Osteoblast (primary cell): ENCODE measurements at regions not wholly inside any gene's neighbourhood (a gene's known extent, or its start where the extent isn't known, plus 50 kb on each side); places are given as distances from the start of the nearest gene placed in this dataset.
A peak's percentile ranks its signal among the peaks of the same experiment; 100 is the strongest.
"Not testable (repeated sequence)": the region's sequence is repeated elsewhere in the genome, so short reads cannot be mapped to it uniquely, and the experiment has no call there.

Experiments used
- DNase-seq: peaks from one replicate; pipeline ENCODE4 v3.0.0; 2011; ENCODE audit warnings: low spot score, mixed read lengths; ENCODE audit not compliant: insufficient read length; ENCODE audit errors: missing footprints
- H2AFZ ChIP-seq: 2 replicates; pipeline ENCODE4 v1.6.0; 2011; ENCODE audit warnings: mild to moderate bottlenecking, low read length
- H3K27ac ChIP-seq: 2 replicates; pipeline ENCODE4 v1.5.1; 2011; ENCODE audit warnings: mild to moderate bottlenecking, low read depth, low read length, moderate library complexity
- H3K27me3 ChIP-seq: 2 replicates; pipeline ENCODE4 v1.6.0; 2012; ENCODE audit warnings: mild to moderate bottlenecking, control low read depth, inconsistent platforms, low read length, moderate library complexity; ENCODE audit not compliant: insufficient read depth
- H3K36me3 ChIP-seq: 2 replicates; pipeline ENCODE4 v1.5.1; 2011; ENCODE audit warnings: mild to moderate bottlenecking, low read length, control low read depth, moderate library complexity; ENCODE audit not compliant: insufficient read depth
- H3K4me1 ChIP-seq: 2 replicates; pipeline ENCODE4 v1.5.1; 2011; ENCODE audit warnings: mild to moderate bottlenecking, low read length, control low read depth, moderate library complexity; ENCODE audit not compliant: insufficient read depth
- H3K4me2 ChIP-seq: 2 replicates; pipeline ENCODE4 v1.6.0; 2011; ENCODE audit warnings: mild to moderate bottlenecking, low read length; ENCODE audit not compliant: insufficient read depth
- H3K4me3 ChIP-seq: fragments of 200-600 bp; sonication (generic); 3 replicates; pipeline ENCODE4 v1.5.1; 2012; ENCODE audit warnings: mild to moderate bottlenecking, low read length, inconsistent platforms; ENCODE audit not compliant: insufficient read depth
- H3K79me2 ChIP-seq: 2 replicates; pipeline ENCODE4 v1.6.0; 2012; ENCODE audit warnings: mild to moderate bottlenecking, low read length, control low read depth, inconsistent platforms; ENCODE audit not compliant: insufficient read depth
- H3K9me3 ChIP-seq: 2 replicates; pipeline ENCODE4 v1.5.1; 2011; ENCODE audit warnings: low read depth, low read length, control low read depth
- H4K20me1 ChIP-seq: 2 replicates; pipeline ENCODE4 v1.6.0; 2012; ENCODE audit warnings: mild to moderate bottlenecking, low read length, control low read depth; ENCODE audit not compliant: insufficient read depth
- TF ChIP-seq, protein P1 (sequence below): IDR thresholded peaks from 2 replicates; pipeline ENCODE4 v1.5.1; 2011; ENCODE audit warnings: mild to moderate bottlenecking, low read depth, low read length, moderate library complexity; ENCODE audit errors: extremely low read depth

DNA sequence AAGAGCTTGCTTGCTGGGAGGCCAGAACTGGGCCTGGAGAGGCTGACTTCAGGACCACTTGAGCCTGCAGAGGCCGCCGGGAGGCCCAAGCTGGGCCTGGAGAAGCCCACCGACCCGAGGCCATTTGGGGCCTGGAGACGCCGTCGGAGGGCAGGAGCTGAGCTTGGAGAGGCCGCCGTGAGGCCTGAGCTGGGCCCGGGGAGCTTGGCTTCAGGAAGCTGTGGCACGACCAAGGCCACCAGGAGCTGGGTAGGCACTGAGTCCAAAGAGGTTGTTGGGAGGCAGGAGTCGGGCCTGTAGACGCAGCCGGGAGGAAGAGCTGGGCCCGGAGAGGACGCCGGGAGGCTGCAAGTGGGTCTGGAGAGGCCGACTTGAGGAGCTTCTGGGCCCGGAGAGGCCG is 310.7 kb downstream of the ZNF479 start:
- H3K79me2 ChIP-seq, H3K36me3 ChIP-seq, DNase-seq: not testable (repeated sequence)

DNA sequence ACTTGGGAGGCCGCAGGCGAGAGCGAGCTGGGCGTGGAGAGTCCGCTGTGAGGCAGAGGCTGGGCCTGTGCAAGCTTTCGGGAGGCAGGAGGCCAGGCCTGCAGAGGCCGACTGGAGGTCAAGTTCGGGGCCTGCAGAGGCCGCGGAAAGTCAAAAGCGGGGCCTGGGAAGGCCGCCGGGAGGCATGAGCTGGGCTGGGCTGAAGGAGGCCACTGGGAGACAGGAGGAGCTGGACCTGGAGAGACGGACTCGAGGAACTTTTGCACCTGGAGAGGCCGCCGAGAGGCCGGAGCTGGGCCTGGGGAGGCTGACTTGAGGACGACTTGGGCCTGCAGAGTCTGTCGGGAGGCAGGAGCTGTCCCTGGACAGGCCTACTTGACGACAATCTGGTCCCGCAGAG is 314.0 kb downstream of the ZNF479 start:
- not testable (repeated sequence) for H3K9me3 ChIP-seq, H3K4me1 ChIP-seq, H4K20me1 ChIP-seq, DNase-seq, H3K79me2 ChIP-seq, H3K4me3 ChIP-seq, H2AFZ ChIP-seq, H3K4me2 ChIP-seq, H3K27ac ChIP-seq, H3K27me3 ChIP-seq, H3K36me3 ChIP-seq

More for the DNA sequence above, 310.7 kb downstream of the ZNF479 start:
- not testable (repeated sequence) for H3K4me1 ChIP-seq, H2AFZ ChIP-seq, H3K4me3 ChIP-seq, H3K27me3 ChIP-seq, H3K9me3 ChIP-seq, H3K4me2 ChIP-seq, H4K20me1 ChIP-seq, H3K27ac ChIP-seq

DNA sequence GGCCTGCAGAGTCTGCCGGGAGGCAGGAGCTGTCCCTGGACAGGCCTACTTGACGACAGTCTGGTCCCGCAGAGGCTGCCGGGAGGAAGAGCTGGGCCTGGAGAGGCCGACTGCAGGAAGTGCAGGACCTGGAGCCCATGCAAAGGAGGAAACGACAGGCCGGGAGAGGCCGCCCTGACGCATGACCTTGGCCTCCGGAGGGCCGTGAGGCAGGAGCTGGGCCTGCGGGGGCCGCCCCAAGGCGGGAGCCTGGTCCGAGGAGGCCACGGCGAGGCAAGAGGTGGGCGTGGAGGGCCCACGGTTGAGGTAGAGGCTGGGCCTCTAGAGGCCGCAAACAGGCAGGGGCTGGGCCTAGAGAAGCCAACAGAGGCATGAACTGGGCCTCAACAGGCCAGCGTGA is 317.3 kb downstream of the ZNF479 start:
- H4K20me1 ChIP-seq, DNase-seq, H3K36me3 ChIP-seq, H3K4me2 ChIP-seq, H3K79me2 ChIP-seq, H3K9me3 ChIP-seq, H2AFZ ChIP-seq, H3K27me3 ChIP-seq, H3K27ac ChIP-seq, H3K4me1 ChIP-seq, H3K4me3 ChIP-seq: not testable (repeated sequence)

DNA sequence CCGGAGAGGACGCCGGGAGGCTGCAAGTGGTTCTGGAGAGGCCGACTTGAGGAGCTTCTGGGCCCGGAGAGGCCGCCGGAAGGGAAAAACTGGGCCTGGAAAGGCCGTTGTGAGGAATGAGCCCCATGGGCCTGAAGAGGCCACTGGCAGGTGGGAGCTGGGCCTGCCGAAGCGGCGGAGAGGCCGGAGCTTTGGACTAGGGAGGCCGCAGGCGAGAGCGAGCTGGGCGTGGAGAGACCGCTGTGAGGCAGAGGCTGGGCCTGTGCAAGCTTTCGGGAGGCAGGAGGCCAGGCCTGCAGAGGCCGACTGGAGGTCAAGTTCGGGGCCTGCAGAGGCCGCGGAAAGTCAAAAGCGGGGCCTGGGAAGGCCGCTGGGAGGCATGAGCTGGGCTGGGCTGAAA is 317.8 kb downstream of the ZNF479 start:
- H3K4me3 ChIP-seq, H3K36me3 ChIP-seq: not testable (repeated sequence)

DNA sequence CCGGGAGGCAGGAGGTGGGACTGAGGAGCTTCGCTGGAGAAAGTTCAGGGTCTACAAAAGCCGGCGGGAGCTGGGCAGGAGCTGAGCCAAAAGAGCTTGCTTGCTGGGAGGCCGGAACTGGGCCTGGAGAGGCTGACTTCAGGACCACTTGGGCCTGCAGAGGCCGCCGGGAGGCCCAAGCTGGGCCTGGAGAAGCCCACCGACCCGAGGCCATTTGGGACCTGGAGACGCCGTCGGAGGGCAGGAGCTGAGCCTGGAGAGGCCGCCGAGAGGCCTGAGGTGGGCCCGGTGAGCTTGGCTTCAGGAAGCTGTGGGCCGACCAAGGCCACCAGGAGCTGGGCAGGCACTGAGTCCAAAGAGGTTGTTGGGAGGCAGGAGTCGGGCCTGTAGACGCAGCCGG is 318.3 kb downstream of the ZNF479 start:
- H2AFZ ChIP-seq, H3K4me2 ChIP-seq, H3K79me2 ChIP-seq, H4K20me1 ChIP-seq, H3K36me3 ChIP-seq, H3K4me1 ChIP-seq, H3K4me3 ChIP-seq, H3K27me3 ChIP-seq, H3K9me3 ChIP-seq, H3K27ac ChIP-seq, DNase-seq: not testable (repeated sequence)

More for the DNA sequence above, 317.8 kb downstream of the ZNF479 start:
- not testable (repeated sequence) for DNase-seq, H3K27me3 ChIP-seq, H2AFZ ChIP-seq, H3K9me3 ChIP-seq, H3K4me2 ChIP-seq, H3K79me2 ChIP-seq, H3K4me1 ChIP-seq, H3K27ac ChIP-seq, H4K20me1 ChIP-seq

DNA sequence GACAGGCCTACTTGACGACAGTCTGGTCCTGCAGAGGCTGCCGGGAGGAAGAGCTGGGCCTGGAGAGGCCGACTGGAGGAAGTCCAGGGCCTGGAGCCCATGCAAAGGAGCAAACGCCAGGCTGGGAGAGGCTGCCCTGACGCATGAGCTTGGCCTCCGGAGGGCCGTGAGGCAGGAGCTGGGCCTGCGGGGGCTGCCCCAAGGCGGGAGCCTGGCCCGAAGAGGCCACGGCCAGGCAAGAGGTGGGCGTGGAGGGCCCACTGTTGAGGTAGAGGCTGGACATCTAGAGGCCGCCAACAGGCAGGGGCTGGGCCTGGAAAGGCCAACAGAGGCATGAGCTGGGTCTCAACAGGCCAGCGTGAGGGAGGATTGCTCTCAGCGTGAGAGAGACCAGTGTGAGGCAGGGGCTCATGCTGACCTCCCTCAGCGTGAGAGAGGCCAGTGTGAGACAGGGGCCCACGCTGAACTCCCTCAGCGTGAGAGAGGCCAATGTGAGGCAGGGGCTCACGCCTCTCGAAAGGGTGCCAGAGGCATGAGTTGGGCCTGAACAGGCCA is 320.6 kb downstream of the ZNF479 start:
- H3K36me3 ChIP-seq, H3K4me1 ChIP-seq, H3K27me3 ChIP-seq, H3K27ac ChIP-seq, H3K4me3 ChIP-seq, H3K9me3 ChIP-seq, H2AFZ ChIP-seq, H4K20me1 ChIP-seq, H3K4me2 ChIP-seq, H3K79me2 ChIP-seq: not testable (repeated sequence)
- DNase-seq = peak; percentile 25

DNA sequence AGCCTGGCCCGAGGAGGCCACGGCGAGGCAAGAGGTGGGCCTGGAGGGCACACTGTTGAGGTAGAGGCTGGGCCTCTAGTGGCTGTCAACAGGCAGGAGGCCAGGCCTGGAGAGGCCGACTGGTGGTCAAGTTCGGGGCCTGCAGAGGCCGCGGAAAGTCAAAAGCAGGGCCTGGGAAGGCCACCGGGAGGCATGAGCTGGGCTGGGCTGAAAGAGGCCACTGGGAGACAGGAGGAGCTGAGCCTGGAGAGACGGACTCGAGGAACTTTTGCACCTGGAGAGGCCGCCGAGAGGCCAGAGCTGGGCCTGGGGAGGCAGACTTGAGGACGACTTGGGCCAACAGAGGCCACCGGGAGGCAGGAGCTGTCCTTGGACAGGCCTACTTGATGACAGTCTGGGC is 321.2 kb downstream of the ZNF479 start:
- Histone ChIP-seq H3K4me2 (no peak overlapping the region), H2AFZ (no peak overlapping the region), H3K79me2 (no peaks in the 10 kb centered on the region), H3K36me3 (no peaks in the 10 kb centered on the region), H3K27ac (no peak overlapping the region), H3K4me1 (no peaks in the 10 kb centered on the region), H3K27me3 (no peaks in the 10 kb centered on the region), H3K4me3 (no peak overlapping the region), H4K20me1 (no peaks in the 10 kb centered on the region), H3K9me3 (no peaks in the 10 kb centered on the region)
- TF ChIP-seq, protein P1, sequence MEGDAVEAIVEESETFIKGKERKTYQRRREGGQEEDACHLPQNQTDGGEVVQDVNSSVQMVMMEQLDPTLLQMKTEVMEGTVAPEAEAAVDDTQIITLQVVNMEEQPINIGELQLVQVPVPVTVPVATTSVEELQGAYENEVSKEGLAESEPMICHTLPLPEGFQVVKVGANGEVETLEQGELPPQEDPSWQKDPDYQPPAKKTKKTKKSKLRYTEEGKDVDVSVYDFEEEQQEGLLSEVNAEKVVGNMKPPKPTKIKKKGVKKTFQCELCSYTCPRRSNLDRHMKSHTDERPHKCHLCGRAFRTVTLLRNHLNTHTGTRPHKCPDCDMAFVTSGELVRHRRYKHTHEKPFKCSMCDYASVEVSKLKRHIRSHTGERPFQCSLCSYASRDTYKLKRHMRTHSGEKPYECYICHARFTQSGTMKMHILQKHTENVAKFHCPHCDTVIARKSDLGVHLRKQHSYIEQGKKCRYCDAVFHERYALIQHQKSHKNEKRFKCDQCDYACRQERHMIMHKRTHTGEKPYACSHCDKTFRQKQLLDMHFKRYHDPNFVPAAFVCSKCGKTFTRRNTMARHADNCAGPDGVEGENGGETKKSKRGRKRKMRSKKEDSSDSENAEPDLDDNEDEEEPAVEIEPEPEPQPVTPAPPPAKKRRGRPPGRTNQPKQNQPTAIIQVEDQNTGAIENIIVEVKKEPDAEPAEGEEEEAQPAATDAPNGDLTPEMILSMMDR = no peak
- DNase-seq = peak; percentile 37
